Mammary epithelial cell (primary cell): ENCODE measurements at regions not wholly inside any gene's neighbourhood (a gene's known extent, or its start where the extent isn't known, plus 50 kb on each side); places are given as distances from the start of the nearest gene placed in this dataset.

Experiments used
- CTCF ChIP-seq, 2 donors: IDR thresholded peaks in 1 of 2; conservative IDR thresholded peaks in 1 of 2; 2 replicates each; pipeline ENCODE4 v1.5.1; 2011 to 2012; ENCODE audit warnings: inconsistent platforms in 2 of 2, low read length in 2 of 2, mild to moderate bottlenecking in 2 of 2, control low read depth in 1 of 2, low read depth in 1 of 2; ENCODE audit not compliant: insufficient read depth in 1 of 2; ENCODE audit errors: extremely low read depth in 1 of 2
- EZH2 ChIP-seq: IDR thresholded peaks from 2 replicates; pipeline ENCODE4 v1.6.1; 2012; ENCODE audit warnings: low read length, inconsistent platforms, borderline replicate concordance

GRCh38 chr3:168736202-168736601 lies 640.5 kb upstream of the GOLIM4 start:
- TF ChIP-seq CTCF (conservative IDR thresholded peaks at IDR 0.05 in 1 of 2, IDR thresholded peaks at IDR 0.05 in 1 of 2; ENCODE audit: extremely low read depth in 1 of 2, insufficient read depth in 1 of 2, low read depth in 1 of 2, low read length in 2 of 2) (no peak), EZH2 (no peak)
